Hepatocyte (in vitro differentiated cells): ENCODE measurements at regions not wholly inside any gene's neighbourhood (a gene's known extent, or its start where the extent isn't known, plus 50 kb on each side); places are given as distances from the start of the nearest gene placed in this dataset.

Source experiments
- DNase-seq: peaks from one replicate; pipeline ENCODE4 v3.0.0-alpha.2; 2016; ENCODE audit warnings: low spot score
- H2AFZ ChIP-seq: fragments of 200-600 bp; sonication (generic); 2 replicates; pipeline ENCODE4 v1.6.0; 2016; ENCODE audit warnings: antibody characterized with exemption, mild to moderate bottlenecking
- H3K27ac ChIP-seq: fragments of 200-600 bp; sonication (generic); 2 replicates; pipeline ENCODE4 v1.5.1; 2016; ENCODE audit warnings: mild to moderate bottlenecking
- H3K27me3 ChIP-seq: fragments of 200-600 bp; sonication (generic); 2 replicates; pipeline ENCODE4 v1.6.1; 2016
- H3K36me3 ChIP-seq: fragments of 200-600 bp; sonication (generic); replicated peaks from 2 replicates; pipeline ENCODE4 v1.5.1; 2016; ENCODE audit warnings: low read depth; ENCODE audit not compliant: insufficient read depth
- H3K4me1 ChIP-seq: fragments of 200-600 bp; sonication (generic); 2 replicates; pipeline ENCODE4 v1.5.1; 2016; ENCODE audit warnings: mild to moderate bottlenecking, moderate library complexity; ENCODE audit not compliant: insufficient read depth
- H3K4me2 ChIP-seq: fragments of 200-600 bp; sonication (generic); 2 replicates; pipeline ENCODE4 v1.6.0; 2016
- H3K4me3 ChIP-seq: fragments of 200-600 bp; sonication (generic); 2 replicates; pipeline ENCODE4 v1.5.1; 2016; ENCODE audit warnings: mild to moderate bottlenecking
- H3K79me2 ChIP-seq: fragments of 200-600 bp; sonication (generic); 2 replicates; pipeline ENCODE4 v1.6.0; 2017; ENCODE audit warnings: mild to moderate bottlenecking
- H3K9me2 ChIP-seq: fragments of 200-600 bp; sonication (generic); replicated peaks from 2 replicates; pipeline ENCODE4 v1.6.0; 2017; ENCODE audit warnings: mild to moderate bottlenecking; ENCODE audit not compliant: insufficient read depth
- H3K9me3 ChIP-seq: fragments of 200-600 bp; sonication (generic); 2 replicates; pipeline ENCODE4 v1.5.1; 2016; ENCODE audit warnings: low read depth, mild to moderate bottlenecking
- H4K20me1 ChIP-seq: fragments of 200-600 bp; sonication (generic); 2 replicates; pipeline ENCODE4 v1.6.0; 2016; ENCODE audit warnings: mild to moderate bottlenecking; ENCODE audit not compliant: insufficient read depth, poor library complexity, severe bottlenecking
- CTCF ChIP-seq: fragments of 200-600 bp; sonication (generic); IDR thresholded peaks from 2 replicates; pipeline ENCODE4 v1.5.1; 2016; ENCODE audit warnings: antibody characterized with exemption, mild to moderate bottlenecking; ENCODE audit not compliant: poor library complexity
- EZH2 ChIP-seq: fragments of 200-600 bp; sonication (generic); IDR thresholded peaks from 2 replicates; pipeline ENCODE4 v1.6.1; 2016; ENCODE audit warnings: antibody characterized with exemption, mild to moderate bottlenecking, borderline replicate concordance
- EZH2phosphoT487 ChIP-seq: fragments of 200-600 bp; sonication (generic); IDR thresholded peaks from one replicate; pipeline ENCODE4 v1.6.1; 2018; ENCODE audit warnings: antibody characterized with exemption, mild to moderate bottlenecking, low read depth, moderate library complexity; ENCODE audit not compliant: unreplicated experiment, severe bottlenecking
- WGBS: methylation state at CpG from one replicate; pipeline ENCODE4 v1.1.6; 2016; ENCODE audit warnings: low lambda C conversion rate; ENCODE audit errors: missing lambda C conversion rate; 5-methylcytosine and 5-hydroxymethylcytosine counted together

- Histone ChIP-seq H3K27me3 (no peaks in the 10 kb centered on the region), H3K4me1 (no peaks in the 10 kb centered on the region), H3K36me3 (no peaks in the 10 kb centered on the region), H3K9me3 (no peaks in the 10 kb centered on the region), H4K20me1 (no peaks in the 10 kb centered on the region), H3K4me2 (no peak overlapping the region), H3K79me2 (no peaks in the 10 kb centered on the region), H3K4me3 (no peak overlapping the region), H3K27ac (no peak overlapping the region), H2AFZ (no peak overlapping the region), H3K9me2 (no peaks in the 10 kb centered on the region)
- no peak for TF ChIP-seq EZH2
- no peak for TF ChIP-seq CTCF
- no peak for TF ChIP-seq EZH2phosphoT487
- DNase-seq = no peak
Measured at GRCh38 chr2:39954346-39954745, 175.3 kb upstream of the THUMPD2 start.

- no peak overlapping the region for H3K4me3 ChIP-seq
- no peaks in the 10 kb centered on the region for H3K27me3 ChIP-seq
- H3K27ac ChIP-seq = no peak overlapping the region
- H3K4me2 ChIP-seq = no peak overlapping the region
- no peaks in the 10 kb centered on the region for H4K20me1 ChIP-seq
- no peaks in the 10 kb centered on the region for H3K36me3 ChIP-seq
- no peaks in the 10 kb centered on the region for H3K9me2 ChIP-seq
- H3K9me3 ChIP-seq = no peaks in the 10 kb centered on the region
- no peaks in the 10 kb centered on the region for H3K4me1 ChIP-seq
- DNase-seq = no peak
- no peaks in the 10 kb centered on the region for H3K79me2 ChIP-seq
- WGBS = 96% methylated on average over 1 of the region's 1 CpG
- TF ChIP-seq EZH2 (no peak), EZH2phosphoT487 (no peak), CTCF (no peak)
- no peak overlapping the region for H2AFZ ChIP-seq
Measured at GRCh38 chr2:39949131-39949530, 170.1 kb upstream of the THUMPD2 start.

DNA sequence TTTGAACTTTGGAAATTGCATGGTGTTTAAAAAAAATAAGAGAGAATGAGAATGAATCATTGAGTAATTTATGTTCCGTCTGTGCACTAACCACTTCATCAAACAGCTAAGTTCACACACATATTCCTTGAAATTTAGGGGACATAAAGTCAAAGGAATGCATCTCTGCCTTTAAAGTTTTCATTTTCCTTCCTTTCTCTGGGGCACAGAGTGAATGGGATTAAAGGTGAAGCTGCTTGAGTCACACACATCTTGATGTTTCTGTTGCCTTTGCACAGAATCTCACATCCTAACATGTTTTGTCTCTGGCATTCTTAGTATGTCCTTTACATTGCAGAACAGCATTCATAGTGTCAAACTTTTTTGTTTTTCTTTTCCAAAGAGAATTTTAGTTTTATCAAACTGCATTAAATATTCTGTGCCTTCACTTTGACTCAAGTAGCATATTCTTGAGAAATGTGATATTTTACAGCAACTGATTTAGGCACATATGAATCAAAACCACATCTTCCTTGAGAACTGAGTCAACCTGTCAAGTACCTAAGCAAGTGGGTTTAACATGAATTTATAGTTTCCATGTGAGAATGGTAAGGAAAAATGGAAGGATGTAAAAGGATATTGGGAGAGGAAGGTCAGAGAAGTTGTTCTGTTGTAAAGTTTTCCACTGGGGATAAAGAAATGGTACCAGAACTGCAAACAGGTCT, 169.1 kb upstream of the THUMPD2 start:
- Histone ChIP-seq H3K36me3 (no peaks in the 10 kb centered on the region), H3K27ac (no peak overlapping the region), H3K9me2 (no peaks in the 10 kb centered on the region), H3K79me2 (no peaks in the 10 kb centered on the region), H4K20me1 (no peaks in the 10 kb centered on the region), H3K4me2 (no peak overlapping the region), H3K27me3 (no peaks in the 10 kb centered on the region), H3K4me3 (no peak overlapping the region), H3K9me3 (no peaks in the 10 kb centered on the region), H2AFZ (no peak overlapping the region), H3K4me1 (no peaks in the 10 kb centered on the region)
- no peak for TF ChIP-seq CTCF
- TF ChIP-seq EZH2 = no peak
- WGBS = 88% methylated on average over 1 of the region's 1 CpG
- no peak for DNase-seq
